Fibroblast of peridontal ligament (primary cell): ENCODE measurements at regions not wholly inside any gene's neighbourhood (a gene's known extent, or its start where the extent isn't known, plus 50 kb on each side); places are given as distances from the start of the nearest gene placed in this dataset.
"Not testable (repeated sequence)": the region's sequence is repeated elsewhere in the genome, so short reads cannot be mapped to it uniquely, and the experiment has no call there.

Experiments used
- DNase-seq: peaks from one replicate; pipeline ENCODE4 v3.0.0-alpha.2; 2010; ENCODE audit errors: extremely low read depth

DNA sequence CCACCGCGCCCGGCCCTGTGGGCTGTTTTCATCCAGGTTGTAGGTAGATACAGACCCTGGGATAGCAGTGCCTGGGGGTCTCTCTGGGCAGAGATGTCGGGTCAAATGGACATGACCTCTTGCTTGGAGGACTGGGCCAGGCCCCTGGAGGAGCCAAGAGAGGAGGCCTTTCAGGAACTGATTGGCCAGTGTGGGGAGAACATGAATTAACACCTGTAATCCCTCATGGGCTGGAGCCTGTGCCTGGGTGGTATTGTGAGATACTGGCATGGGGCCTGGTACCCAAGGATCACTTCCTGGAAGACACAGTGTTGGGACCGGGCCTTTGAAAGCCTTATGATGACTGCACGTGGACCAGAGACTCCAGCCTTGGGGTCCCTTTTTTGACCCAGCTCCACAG, 158.7 kb upstream of the SKOR2 start:
- DNase-seq = no peak

DNA sequence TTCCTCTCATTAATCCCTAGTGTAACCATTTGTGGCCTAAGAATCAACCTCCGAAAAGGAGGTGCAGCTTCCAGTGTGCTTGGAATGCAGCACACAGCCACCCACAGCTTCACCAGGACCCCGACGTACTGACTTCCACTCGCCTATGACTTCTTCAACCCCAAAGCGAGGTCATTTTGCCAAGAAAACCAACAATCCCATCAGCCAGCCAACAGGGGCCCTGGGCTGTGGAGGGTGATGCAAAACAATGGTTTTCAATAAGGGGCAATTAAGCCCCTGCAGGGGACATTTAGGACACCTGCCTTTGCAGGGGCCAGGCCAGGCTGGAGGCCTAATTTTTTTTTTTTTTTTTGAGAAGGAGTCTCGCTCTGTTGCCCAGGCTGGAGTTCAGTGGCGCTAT, 158.1 kb upstream of the SKOR2 start:
- no peak for DNase-seq

DNA sequence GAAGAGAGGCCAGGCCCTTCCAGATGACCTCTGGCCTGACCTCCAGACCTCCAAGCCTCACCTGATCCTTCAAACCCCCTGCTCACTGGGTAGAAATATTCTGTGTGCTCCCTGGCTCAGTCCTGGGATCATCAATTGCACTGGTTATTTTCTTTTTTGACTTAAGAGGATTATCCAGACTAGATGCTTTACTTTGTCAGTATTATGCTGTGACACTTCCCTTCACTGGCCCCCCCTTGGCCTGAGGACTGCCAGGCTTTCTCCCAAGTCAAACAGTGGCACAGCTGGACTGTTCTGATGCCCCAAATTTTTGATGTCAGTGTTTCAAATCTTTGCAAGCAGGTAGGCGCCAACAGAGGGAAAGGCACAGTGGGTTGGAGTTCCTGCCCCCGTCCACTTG, 156.3 kb upstream of the SKOR2 start:
- no peak for DNase-seq

DNA sequence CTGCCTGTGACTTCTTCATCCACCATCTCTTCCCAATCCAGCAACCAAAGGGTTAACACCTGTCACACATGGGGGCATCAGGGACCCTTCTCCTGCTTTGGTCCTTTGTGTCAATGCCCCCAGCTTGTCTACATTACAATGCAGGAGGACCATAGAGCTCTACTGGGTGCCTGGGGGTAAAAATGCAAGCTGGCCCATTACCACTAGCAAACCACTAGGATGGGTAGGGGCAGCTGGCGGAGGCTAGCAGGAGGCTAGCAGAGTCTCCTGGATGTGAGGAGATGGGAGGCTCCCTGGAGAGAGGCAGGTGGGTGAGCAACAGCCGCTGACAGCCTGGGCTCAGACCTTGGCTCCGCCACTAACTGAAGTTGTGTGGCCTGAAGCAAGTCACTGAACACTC, 153.4 kb upstream of the SKOR2 start:
- DNase-seq = no peak

DNA sequence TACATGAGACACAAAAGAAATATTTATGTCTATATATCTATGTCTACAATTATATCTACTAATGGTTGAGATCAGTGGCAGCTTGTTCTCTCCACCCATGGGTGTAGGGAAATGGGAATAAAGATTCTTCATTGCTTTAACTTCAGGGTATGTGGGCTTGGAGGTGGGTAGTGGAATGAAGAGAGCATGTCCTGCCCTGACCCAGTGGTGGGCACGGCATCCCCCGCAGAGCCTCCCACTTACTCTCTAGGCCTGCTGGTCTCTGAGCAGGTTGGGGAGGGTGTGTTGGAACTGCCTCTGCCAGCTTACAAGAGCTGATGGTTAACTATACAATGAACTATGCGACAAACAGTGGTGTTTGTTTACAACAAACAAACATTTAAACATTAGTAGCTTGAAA, 152.5 kb upstream of the SKOR2 start:
- DNase-seq = no peak

- no peak for DNase-seq
Observed at GRCh38 chr18:47403317-47403716, 151.9 kb upstream of the SKOR2 start.

- DNase-seq = no peak
Observed at GRCh38 chr18:47399475-47399874, 148.0 kb upstream of the SKOR2 start.

DNA sequence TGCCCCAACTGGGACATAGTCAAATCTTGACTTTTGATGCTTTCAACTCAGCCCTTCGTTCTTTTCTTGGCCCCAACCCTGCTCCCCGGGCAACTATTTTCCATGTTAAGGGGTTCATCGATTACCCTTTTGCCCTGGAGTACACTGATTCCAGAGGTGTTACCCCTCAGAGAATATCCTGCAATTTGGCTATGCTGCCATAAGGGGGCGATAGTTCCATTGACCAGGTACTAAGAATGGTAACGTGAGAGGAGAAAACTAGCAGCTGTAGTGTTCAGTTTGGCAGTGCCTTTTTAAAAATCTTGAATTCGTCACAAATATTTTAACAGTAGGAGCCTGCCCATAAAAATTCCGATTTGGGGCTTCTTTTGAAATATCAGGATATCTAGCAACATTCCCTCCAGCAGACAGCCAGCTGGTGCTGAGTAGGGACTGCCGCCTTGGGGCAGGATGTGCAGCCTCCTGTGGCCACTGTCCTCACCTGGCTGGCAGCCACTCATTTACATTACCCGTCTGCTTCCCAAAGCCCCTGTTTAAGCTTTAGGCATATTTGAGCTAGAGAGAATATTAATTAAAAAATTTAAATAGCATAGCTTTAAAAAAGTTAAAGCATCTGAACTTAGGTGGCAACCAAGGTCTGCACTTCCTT, 146.3 kb upstream of the SKOR2 start:
- no peak for DNase-seq

DNA sequence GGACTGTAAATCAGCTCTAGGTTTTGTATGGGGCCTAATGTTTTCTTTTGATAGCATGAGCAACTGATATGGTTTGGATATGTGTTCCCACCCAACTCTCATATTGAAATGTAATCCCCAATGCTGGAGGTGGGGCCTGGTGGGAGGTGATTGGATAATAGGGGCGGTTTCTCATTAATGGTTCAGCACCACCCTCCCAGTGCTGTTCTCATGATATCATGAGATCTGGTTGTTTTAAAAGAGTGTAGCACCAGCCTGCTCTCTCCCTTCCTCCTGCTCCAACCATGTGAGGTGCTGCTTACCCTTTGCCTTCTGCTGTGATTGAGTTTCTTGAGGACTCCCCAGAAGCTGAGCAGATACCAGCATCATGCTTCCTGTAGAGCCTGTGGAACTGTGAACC, 140.2 kb upstream of the SKOR2 start:
- no peak for DNase-seq

- DNase-seq = no peak
Observed at GRCh38 chr18:47390410-47391024, 139.1 kb upstream of the SKOR2 start.

DNA sequence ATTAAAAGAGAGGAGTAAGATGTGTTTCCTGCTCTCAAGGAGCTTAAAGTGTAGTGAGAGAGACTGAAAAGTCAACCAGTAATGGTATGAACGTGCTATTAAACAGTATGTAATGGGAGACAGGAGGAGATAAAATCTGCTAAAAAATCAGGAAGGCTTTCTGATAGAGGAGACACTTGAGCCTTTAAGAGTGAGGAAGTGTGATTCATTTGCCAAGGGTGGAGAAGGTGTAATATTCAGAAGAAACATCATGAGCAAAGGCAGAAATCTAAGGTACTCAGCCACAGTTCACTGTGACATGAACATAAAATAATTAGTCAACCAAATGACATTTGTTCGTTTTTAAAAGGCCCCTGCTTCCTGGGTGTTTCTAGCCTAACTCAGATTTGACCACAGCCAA, 137.8 kb upstream of the SKOR2 start:
- no peak for DNase-seq

DNA sequence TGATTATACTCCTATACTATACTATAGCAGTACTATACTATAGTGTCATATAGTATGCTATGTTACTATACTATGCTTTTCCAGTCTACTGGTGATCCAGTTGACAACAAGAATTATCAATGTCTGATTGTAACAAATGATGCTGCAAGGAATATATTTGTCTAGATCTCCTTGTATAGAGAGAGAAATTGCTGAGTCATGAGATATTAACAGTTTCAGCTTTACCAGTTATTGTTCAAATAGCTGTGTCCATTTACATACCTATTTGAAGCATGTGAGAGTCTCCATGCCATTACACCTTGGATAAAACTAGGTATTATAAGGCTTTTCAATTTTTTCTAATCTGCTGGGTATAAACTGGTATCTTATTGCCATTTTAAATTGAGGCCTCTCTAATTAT, 136.4 kb upstream of the SKOR2 start:
- DNase-seq = no peak

DNA sequence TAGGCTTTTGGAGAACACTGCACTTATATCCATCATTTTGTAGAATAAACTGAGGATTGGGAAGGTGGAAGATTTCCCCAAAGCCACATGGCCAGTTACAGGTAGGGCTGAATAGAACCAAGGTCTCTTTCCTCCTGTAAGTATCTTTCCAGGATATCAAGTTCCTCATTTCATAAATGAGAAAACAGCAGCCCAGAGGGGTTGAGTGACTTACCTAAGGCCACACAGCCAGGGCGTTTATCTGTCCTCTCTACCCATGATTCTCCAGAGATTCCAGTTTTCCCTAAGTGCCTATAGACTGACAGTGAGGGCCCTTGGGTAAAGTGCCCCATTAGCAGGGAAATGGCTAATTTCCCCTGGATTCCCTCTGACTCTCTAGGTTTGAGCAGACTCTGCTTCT, 132.3 kb upstream of the SKOR2 start:
- DNase-seq = no peak

DNA sequence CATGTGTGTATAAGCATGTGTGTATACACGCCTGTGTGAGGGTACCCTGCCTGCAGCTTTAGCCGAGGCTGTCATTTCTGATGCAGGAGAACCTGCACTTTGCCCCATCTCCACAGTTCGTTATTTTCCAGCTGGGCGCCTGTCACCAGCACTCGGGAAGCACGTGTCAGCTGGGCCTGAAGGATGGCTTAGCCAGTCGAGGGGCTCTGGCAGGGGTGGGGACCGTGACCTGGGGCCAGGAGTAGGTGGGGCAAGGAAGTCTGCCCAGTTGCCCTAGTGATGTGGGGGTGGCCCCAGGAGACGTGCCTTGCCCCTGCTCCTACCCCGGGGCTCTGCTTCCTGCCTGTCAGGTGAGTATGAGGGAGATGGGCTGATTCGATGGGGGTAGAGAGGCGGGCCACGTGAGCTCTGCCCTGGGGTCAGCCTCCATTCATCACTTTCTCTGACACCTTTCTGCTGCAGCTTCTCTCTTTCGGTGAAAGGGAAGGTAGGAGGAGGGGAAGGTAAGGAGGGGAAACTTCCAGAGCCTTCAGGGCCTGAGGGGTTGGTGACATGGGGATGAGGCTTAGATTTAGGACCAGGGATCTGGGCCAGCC, 130.6 kb upstream of the SKOR2 start:
- no peak for DNase-seq

GRCh38 chr18:47380153-47380552, 128.7 kb upstream of the SKOR2 start:
- DNase-seq = no peak

GRCh38 chr18:47373465-47373864, 122.0 kb upstream of the SKOR2 start:
- no peak for DNase-seq

- no peak for DNase-seq
Observed at GRCh38 chr18:47370052-47370451, 118.6 kb upstream of the SKOR2 start.

DNA sequence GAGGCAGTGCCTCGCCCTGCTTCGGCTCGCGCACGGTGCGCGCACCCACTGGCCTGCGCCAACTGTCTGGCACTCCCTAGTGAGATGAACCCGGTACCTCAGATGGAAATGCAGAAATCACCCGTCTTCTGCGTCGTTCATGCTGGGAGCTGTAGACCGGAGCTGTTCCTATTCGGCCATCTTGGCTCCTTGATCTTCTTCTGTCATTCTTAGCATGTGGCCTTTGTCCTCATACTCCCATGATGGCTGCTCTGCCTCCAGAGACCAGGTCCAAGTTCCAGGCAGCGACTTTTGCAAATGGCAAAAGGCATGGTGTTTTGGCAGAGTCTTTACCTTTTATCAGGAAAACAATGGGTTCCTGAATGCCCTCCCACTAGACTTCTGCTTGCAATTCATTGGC, 102.6 kb upstream of the SKOR2 start:
- not testable (repeated sequence) for DNase-seq

- DNase-seq = no peak
Observed at GRCh38 chr18:47346016-47346415, 94.6 kb upstream of the SKOR2 start.

GRCh38 chr18:47345291-47345690, 93.8 kb upstream of the SKOR2 start:
- no peak for DNase-seq

GRCh38 chr18:47343291-47343690, 91.8 kb upstream of the SKOR2 start:
- DNase-seq = no peak

- no peak for DNase-seq
Observed at GRCh38 chr18:47342566-47342965, 91.1 kb upstream of the SKOR2 start.

DNA sequence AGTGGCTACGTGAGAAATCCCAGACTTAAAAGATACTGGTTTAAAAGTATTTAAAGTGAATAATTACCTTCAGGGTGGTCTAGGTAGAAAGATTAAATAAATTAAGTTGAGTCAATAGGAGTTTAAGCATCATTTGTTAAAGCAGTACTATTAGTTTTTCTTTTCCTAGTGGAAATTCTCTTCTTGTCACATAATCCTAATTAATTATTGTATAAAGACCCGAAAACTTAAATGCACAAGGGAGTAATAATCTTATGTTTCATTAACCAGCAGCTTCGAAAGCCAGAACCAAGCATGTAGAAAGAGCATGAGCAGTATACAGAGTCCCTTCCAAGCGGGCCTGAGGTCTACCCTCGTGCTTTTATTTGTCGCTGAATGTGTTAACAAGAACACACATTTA, 90.2 kb upstream of the SKOR2 start:
- no peak for DNase-seq

DNA sequence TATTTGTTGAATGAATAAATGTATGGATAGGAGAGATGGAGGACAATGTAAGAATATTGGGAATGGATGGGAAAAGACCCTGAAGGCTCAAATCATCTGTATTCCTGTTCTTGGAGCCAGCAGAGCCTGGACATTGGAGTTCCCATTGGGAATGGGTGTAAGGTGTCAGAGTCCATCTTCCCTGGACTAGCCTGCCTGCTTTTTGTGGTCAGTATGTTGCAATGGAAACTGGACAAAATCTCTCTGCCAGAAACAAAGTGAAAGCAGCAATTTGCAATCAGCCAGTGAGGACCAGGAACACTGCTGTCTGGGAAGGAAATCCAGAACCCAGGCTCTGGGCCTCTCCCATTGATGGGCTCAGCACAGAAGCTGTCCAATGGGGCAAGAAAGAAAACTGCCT, 83.5 kb upstream of the SKOR2 start:
- no peak for DNase-seq
